HCT116 (cell line): ENCODE measurements at regions not wholly inside any gene's neighbourhood (a gene's known extent, or its start where the extent isn't known, plus 50 kb on each side); places are given as distances from the start of the nearest gene placed in this dataset.

Experiments used
- ATAC-seq: fragments of 200-7000 bp; cut with Tn5 transposase; 2 replicates; pipeline ENCODE4 v1.9.1; 2020; ENCODE audit warnings: mild to moderate bottlenecking, moderate library complexity
- BruUV-seq: library from RNA; stranded (reverse); fragments of 400-500 nt; replicated peaks from 2 replicates; lab custom pipeline; 2021; lab: Mats Ljungman, UMichigan
- CTCF ChIA-PET: fragments of 300-600 bp; sonication (Branson Sonifier 250); formaldehyde crosslinking; loops from one replicate; lab custom pipeline; 2021; ENCODE audit warnings: antibody characterized with exemption; lab: Charles Lee
- POLR2A ChIA-PET: fragments of 300-600, 350-600 bp; sonication (Branson Sonifier 250); formaldehyde crosslinking; loops from one replicate; lab custom pipeline; 2021; ENCODE audit warnings: antibody characterized with exemption; lab: Charles Lee
- RAD21 ChIA-PET, 2 experiments: fragments of 300-600 bp; sonication (Branson Sonifier 250); formaldehyde crosslinking; loops; one replicate each; lab custom pipeline; 2023; ENCODE audit warnings: low total read pairs in 2 of 2; ENCODE audit not compliant: uncharacterized antibody in 2 of 2, unreplicated experiment in 2 of 2, low non-redundant PET in 1 of 2; lab: Charles Lee
- DNase-seq: peaks from one replicate; pipeline ENCODE4 v3.0.0-alpha.2; 2010; ENCODE audit warnings: low read depth, low spot score
- H2AFZ ChIP-seq: fragments of 200-600 bp; shearing (Covaris generic), sonication (generic); 2 replicates; pipeline ENCODE4 v1.6.1; 2017; ENCODE audit warnings: low read depth, mixed run types, mixed read lengths, antibody characterized with exemption, low read length; ENCODE audit not compliant: poor library complexity, severe bottlenecking
- H3K27ac ChIP-seq: 2 replicates; pipeline ENCODE4 v1.5.1; 2012; ENCODE audit warnings: low read depth, low read length
- H3K27me3 ChIP-seq: fragments of 200-600 bp; sonication (generic); 2 replicates; pipeline ENCODE4 v1.6.1; 2016; ENCODE audit warnings: mixed run types, low read length, mixed read lengths; ENCODE audit not compliant: insufficient read depth
- H3K36me3 ChIP-seq, 2 experiments: fragments of 200-500 bp in 1 of 2; fragments of 200-600 bp in 1 of 2; sonication (Bioruptor generic) in 1 of 2; sonication (generic) in 1 of 2; 2 replicates each; pipeline versions ENCODE4 v1.5.1 to v1.6.1; 2014 to 2016; ENCODE audit warnings: low read length in 2 of 2, inconsistent platforms in 1 of 2, mixed read lengths in 1 of 2, mixed run types in 1 of 2; ENCODE audit not compliant: insufficient read depth in 2 of 2, control insufficient read depth in 1 of 2
- H3K4me1 ChIP-seq, 2 experiments: fragments of 200-600 bp in 1 of 2; sonication (generic) in 1 of 2; 2 replicates each; pipeline versions ENCODE4 v1.5.1 to v1.6.1; 2012 to 2017; ENCODE audit warnings: low read length in 2 of 2, inconsistent platforms in 1 of 2, mild to moderate bottlenecking in 1 of 2, mixed read lengths in 1 of 2, mixed run types in 1 of 2, moderate library complexity in 1 of 2; ENCODE audit not compliant: insufficient read depth in 2 of 2, control insufficient read depth in 1 of 2
- H3K4me2 ChIP-seq: fragments of 200-600 bp; sonication (generic); 2 replicates; pipeline ENCODE4 v1.6.1; 2017; ENCODE audit warnings: mixed run types, low read length, mixed read lengths
- H3K4me3 ChIP-seq, 2 experiments: fragments of 200-600 bp in 1 of 2; sonication (generic) in 1 of 2; replicated peaks in 1 of 2; 2 replicates each; pipeline ENCODE4 v1.5.1; 2011 to 2016; ENCODE audit warnings: low read length in 2 of 2, control low read depth in 1 of 2, low read depth in 1 of 2, mild to moderate bottlenecking in 1 of 2, mixed read lengths in 1 of 2, mixed run types in 1 of 2
- H3K79me2 ChIP-seq: fragments of 200-600 bp; sonication (generic); 2 replicates; pipeline ENCODE4 v1.6.1; 2017; ENCODE audit warnings: mild to moderate bottlenecking, mixed run types, low read length, moderate library complexity, mixed read lengths; ENCODE audit not compliant: insufficient read depth
- H3K9ac ChIP-seq: fragments of 200-600 bp; sonication (generic); 2 replicates; pipeline ENCODE4 v1.6.1; 2016; ENCODE audit warnings: low read length, mixed read lengths
- H3K9me2 ChIP-seq: fragments of 200-600 bp; sonication (generic), shearing (Covaris generic); 2 replicates; pipeline ENCODE4 v1.6.1; 2017; ENCODE audit warnings: mixed run types, mild to moderate bottlenecking, moderate library complexity; ENCODE audit not compliant: insufficient read depth
- H3K9me3 ChIP-seq, 2 experiments: fragments of 200-500 bp in 1 of 2; fragments of 200-600 bp in 1 of 2; sonication (Bioruptor generic) in 1 of 2; sonication (generic) in 1 of 2; 2 replicates each; pipeline ENCODE4 v1.6.1; 2014 to 2017; ENCODE audit warnings: low read length in 2 of 2, mixed read lengths in 2 of 2, inconsistent platforms in 1 of 2, low read depth in 1 of 2, mild to moderate bottlenecking in 1 of 2, mixed run types in 1 of 2, moderate library complexity in 1 of 2; ENCODE audit not compliant: control insufficient read depth in 1 of 2, insufficient read depth in 1 of 2
- H4K20me1 ChIP-seq: fragments of 200-600 bp; sonication (generic), shearing (Covaris generic); 2 replicates; pipeline ENCODE4 v1.6.1; 2017; ENCODE audit warnings: mixed run types, mild to moderate bottlenecking, moderate library complexity; ENCODE audit not compliant: insufficient read depth
- ATF3 ChIP-seq: IDR thresholded peaks from 2 replicates; pipeline ENCODE4 v1.6.1; 2012
- CBX3 ChIP-seq: IDR thresholded peaks from 2 replicates; pipeline ENCODE4 v1.6.1; 2012; ENCODE audit warnings: low read depth
- CTCF ChIP-seq, 3 experiments: fragments of 200-600 bp in 1 of 3; sonication (generic) in 1 of 3; IDR thresholded peaks in 2 of 3; conservative IDR thresholded peaks in 1 of 3; 2 replicates each; pipeline ENCODE4 v1.5.1; 2012 to 2017; ENCODE audit warnings: low read depth in 2 of 3, low read length in 2 of 3, antibody characterized with exemption in 1 of 3, borderline replicate concordance in 1 of 3, control low read depth in 1 of 3, mild to moderate bottlenecking in 1 of 3, mixed read lengths in 1 of 3, mixed run types in 1 of 3, moderate library complexity in 1 of 3; ENCODE audit not compliant: insufficient read depth in 1 of 3
- EGR1 ChIP-seq: IDR thresholded peaks from 2 replicates; pipeline ENCODE4 v1.6.1; 2012; ENCODE audit warnings: low read depth
- EZH2 ChIP-seq: fragments of 200-600 bp; sonication (generic); IDR thresholded peaks from 2 replicates; pipeline ENCODE4 v1.6.1; 2017; ENCODE audit warnings: antibody characterized with exemption, mixed run types
- EZH2phosphoT487 ChIP-seq: fragments of 200-600 bp; IDR thresholded peaks from 2 replicates; pipeline ENCODE4 v1.6.1; 2018; ENCODE audit warnings: antibody characterized with exemption, borderline replicate concordance
- MAX ChIP-seq: IDR thresholded peaks from 2 replicates; pipeline ENCODE4 v1.6.1; 2012
- POLR2A ChIP-seq: IDR thresholded peaks from 2 replicates; pipeline ENCODE4 v1.7.0; 2011; ENCODE audit warnings: borderline replicate concordance; ENCODE audit not compliant: insufficient read depth, insufficient read length; ENCODE audit errors: extremely low read depth
- POLR2AphosphoS5 ChIP-seq: IDR thresholded peaks from 2 replicates; pipeline ENCODE4 v1.6.1; 2011; ENCODE audit warnings: mild to moderate bottlenecking, low read depth, low read length, moderate library complexity
- SIN3A ChIP-seq: IDR thresholded peaks from 2 replicates; pipeline ENCODE4 v1.6.1; 2012; ENCODE audit warnings: low read depth
- SP1 ChIP-seq: IDR thresholded peaks from 2 replicates; pipeline ENCODE4 v1.6.1; 2012; ENCODE audit warnings: low read depth
- TCF7L2 ChIP-seq: IDR thresholded peaks from 2 replicates; pipeline ENCODE4 v1.7.0; 2011; ENCODE audit warnings: borderline replicate concordance, inconsistent platforms; ENCODE audit not compliant: insufficient read depth, insufficient read length; ENCODE audit errors: extremely low read depth
- ZBTB33 ChIP-seq: IDR thresholded peaks from 2 replicates; pipeline ENCODE4 v1.6.1; 2011; ENCODE audit warnings: mild to moderate bottlenecking, low read length, moderate library complexity; ENCODE audit not compliant: insufficient replicate concordance; ENCODE audit errors: extremely low read depth
- ZFX ChIP-seq: fragments of 450-650 bp; IDR thresholded peaks from 2 replicates; pipeline ENCODE4 v1.6.1; 2017
- ZNF274 ChIP-seq: fragments of 200-500 bp; sonication (Bioruptor generic); IDR thresholded peaks from 2 replicates; pipeline ENCODE4 v1.6.1; 2014; ENCODE audit warnings: mild to moderate bottlenecking, low read depth, low read length, inconsistent platforms
- intact Hi-C: fragments of 100-400 bp; cut with micrococcal nuclease; formaldehyde crosslinking; loops from 2 replicates; pipeline ENCODE4 v1.10.0; 2022

GRCh38 chr6:170189236-170189635 is 101.6 kb downstream of the DLL1 start:
- H3K9me3 ChIP-seq: no peaks in the 10 kb centered on the region
- H3K9ac ChIP-seq: no peak overlapping the region
- no peaks in the 10 kb centered on the region for H4K20me1 ChIP-seq
- H3K79me2 ChIP-seq: no peaks in the 10 kb centered on the region
- CTCF ChIA-PET: no interaction called here
- no peak overlapping the region for H3K4me3 ChIP-seq
- no peaks in the 10 kb centered on the region for H3K9me2 ChIP-seq
- H2AFZ ChIP-seq: no peak overlapping the region
- H3K27ac ChIP-seq: no peak overlapping the region
- BruUV-seq: no TSS peak
- DNase-seq (no peak), ATAC-seq (no peak)
- H3K27me3 ChIP-seq: no peaks in the 10 kb centered on the region
- no peaks in the 10 kb centered on the region for H3K4me1 ChIP-seq
- RAD21 ChIA-PET: no interaction called here
- H3K36me3 ChIP-seq: no peaks in the 10 kb centered on the region
- H3K4me2 ChIP-seq: no peak overlapping the region
- TF ChIP-seq SIN3A: no peak
- no peak for TF ChIP-seq CBX3
- no peak for TF ChIP-seq EZH2phosphoT487
- no peak for TF ChIP-seq ZBTB33
- no peak for TF ChIP-seq SP1
- TF ChIP-seq POLR2A: no peak
- TF ChIP-seq ATF3: no peak
- TF ChIP-seq CTCF (IDR thresholded peaks at IDR 0.05 in 2 of 3, conservative IDR thresholded peaks at IDR 0.05 in 1 of 3; ENCODE audit: borderline replicate concordance in 1 of 3, insufficient read depth in 1 of 3, low read depth in 2 of 3, low read length in 2 of 3): no peak
- no peak for TF ChIP-seq ZFX
- no peak for TF ChIP-seq EGR1
- TF ChIP-seq MAX: no peak
- no peak for TF ChIP-seq ZNF274
- no peak for TF ChIP-seq POLR2AphosphoS5
- TF ChIP-seq EZH2: no peak
- no peak for TF ChIP-seq TCF7L2
- POLR2A ChIA-PET: no interaction called here
- intact Hi-C loops: no loop called here
